ENCODE measurements at regions not wholly inside any gene's neighbourhood (a gene's known extent, or its start where the extent isn't known, plus 50 kb on each side); places are given as distances from the start of the nearest gene placed in this dataset.

DNA sequence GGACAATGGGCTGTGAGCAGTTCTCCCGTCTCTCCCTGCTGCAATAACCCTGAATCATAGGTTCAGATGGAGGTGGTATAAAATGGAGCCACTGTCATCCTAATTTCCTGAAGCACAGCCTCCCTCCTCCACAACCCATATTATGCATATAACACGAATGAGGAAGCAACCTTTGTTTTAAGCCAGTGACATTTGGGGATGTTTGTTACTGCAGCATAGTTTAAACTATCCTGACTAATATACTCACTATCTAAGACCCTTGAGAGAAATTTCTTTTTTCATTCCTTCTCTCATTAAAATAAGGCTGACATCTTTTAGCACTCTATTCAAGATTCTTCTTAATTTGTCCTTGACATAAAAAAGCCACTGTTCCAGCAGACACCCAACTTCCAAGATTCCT lies 413.4 kb downstream of the SOX9 start:
- ChIA-PET CTCF (ENCODE audit: partially characterized antibody) (no interaction called here), POLR2A (ENCODE audit: partially characterized antibody) (no interaction called here)
- H3K4me3 Mint-ChIP-seq, result no peak overlapping the region
- no peaks in the 10 kb centered on the region for H3K4me1 ChIP-seq (ENCODE audit: insufficient read depth, low read length)
- no peaks in the 10 kb centered on the region for H3K9me3 Mint-ChIP-seq
- intact Hi-C loops (cut with micrococcal nuclease), result no loop called here
- no peak overlapping the region for H3K27ac Mint-ChIP-seq
- DNase-seq, result no peak
- H3K4me3 ChIP-seq (ENCODE audit: low read length in 2 of 2), result no peak overlapping the region
- H3K27me3 Mint-ChIP-seq, result peaks cover 8% of the 10 kb centered on the region in 2 donors
- no peaks in the 10 kb centered on the region for H3K36me3 Mint-ChIP-seq
- H3K27ac ChIP-seq (ENCODE audit: low read depth, low read length), result no peak overlapping the region
- no peaks in the 10 kb centered on the region for H3K9me3 ChIP-seq (ENCODE audit: control insufficient read depth in 1 of 2, low read length in 2 of 2)
- peaks cover 0 to 3% (median 0%) of the 10 kb centered on the region in 4 donors for H3K4me1 Mint-ChIP-seq
- H3K27me3 ChIP-seq (ENCODE audit: insufficient read depth, low read length), result no peaks in the 10 kb centered on the region
- no peaks in the 10 kb centered on the region for H3K36me3 ChIP-seq (ENCODE audit: insufficient read depth, low read length)

DNA sequence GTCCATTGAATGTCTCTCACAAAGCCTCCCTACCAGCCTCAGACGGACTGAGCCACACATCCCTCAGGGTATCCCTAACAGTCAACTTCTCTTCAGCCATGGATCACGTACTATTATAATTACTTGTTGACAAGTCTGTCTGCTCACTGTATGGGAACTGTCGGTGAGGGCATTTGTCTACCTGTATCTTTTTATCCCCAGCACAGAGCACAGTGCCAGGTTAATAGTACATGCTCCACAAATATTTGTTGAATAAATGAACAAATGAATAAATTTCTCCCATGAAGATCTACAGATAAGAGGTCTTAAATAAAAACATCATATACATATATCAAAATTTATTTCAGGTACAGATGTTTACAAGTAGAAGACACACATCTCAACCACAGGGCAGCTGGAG lies 414.0 kb downstream of the SOX9 start:
- Histone ChIP-seq H3K36me3 (ENCODE audit: insufficient read depth, low read length) (no peaks in the 10 kb centered on the region), H3K4me1 (ENCODE audit: insufficient read depth, low read length) (no peaks in the 10 kb centered on the region), H3K9me3 (ENCODE audit: control insufficient read depth in 1 of 2, low read length in 2 of 2) (no peaks in the 10 kb centered on the region), H3K4me3 (ENCODE audit: low read length in 2 of 2) (no peak overlapping the region), H3K27ac (ENCODE audit: low read depth, low read length) (no peak overlapping the region), H3K27me3 (ENCODE audit: insufficient read depth, low read length) (no peaks in the 10 kb centered on the region)
- CTCF ChIA-PET (ENCODE audit: partially characterized antibody), result no interaction called here
- Mint-ChIP-seq H3K4me3 (no peak overlapping the region), H3K4me1 (peaks cover 0 to 4% (median 0%) of the 10 kb centered on the region in 4 donors), H3K36me3 (no peaks in the 10 kb centered on the region), H3K27ac (no peak overlapping the region), H3K27me3 (peaks cover 9 to 11% of the 10 kb centered on the region in 2 donors), H3K9me3 (no peaks in the 10 kb centered on the region)
- intact Hi-C loops (cut with micrococcal nuclease), result no loop called here
- POLR2A ChIA-PET (ENCODE audit: partially characterized antibody), result no interaction called here
- DNase-seq, result no peak

DNA sequence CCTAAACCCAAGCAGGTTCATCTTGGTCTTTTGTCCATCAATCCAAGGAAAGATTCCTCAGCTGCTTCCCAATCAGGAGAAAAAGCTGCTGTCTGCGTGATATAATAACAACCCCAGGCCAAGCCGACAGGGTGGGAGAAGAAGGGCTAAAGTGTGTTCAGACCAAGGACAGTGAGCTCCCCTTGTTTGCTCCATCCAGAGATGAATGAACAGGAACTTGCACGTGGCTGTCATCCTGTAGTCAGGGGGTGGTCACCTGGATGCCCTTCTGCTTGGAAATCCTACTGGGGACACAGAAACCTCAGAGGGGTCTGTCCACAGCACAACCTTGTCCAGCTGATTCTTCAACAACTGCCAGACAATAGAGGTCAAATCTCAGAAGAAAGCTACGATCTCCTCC lies 414.5 kb downstream of the SOX9 start:
- intact Hi-C loops (cut with micrococcal nuclease), result no loop called here
- Histone ChIP-seq H3K27ac (ENCODE audit: low read depth, low read length) (no peak overlapping the region), H3K4me1 (ENCODE audit: insufficient read depth, low read length) (no peaks in the 10 kb centered on the region), H3K9me3 (ENCODE audit: control insufficient read depth in 1 of 2, low read length in 2 of 2) (no peaks in the 10 kb centered on the region), H3K36me3 (ENCODE audit: insufficient read depth, low read length) (no peaks in the 10 kb centered on the region), H3K4me3 (ENCODE audit: low read length in 2 of 2) (no peak overlapping the region), H3K27me3 (ENCODE audit: insufficient read depth, low read length) (no peaks in the 10 kb centered on the region)
- ChIA-PET CTCF (ENCODE audit: partially characterized antibody) (interaction anchor here (1.3 kb wide), 1 partner anchor 22 kb away, joined by 4 read pairs; no protein-coding TSS in a partner anchor), POLR2A (ENCODE audit: partially characterized antibody) (no interaction called here)
- no peak for DNase-seq
- Mint-ChIP-seq H3K27me3 (peaks cover 11 to 14% of the 10 kb centered on the region in 2 donors), H3K27ac (no peak overlapping the region), H3K4me3 (no peak overlapping the region), H3K9me3 (no peaks in the 10 kb centered on the region), H3K36me3 (no peaks in the 10 kb centered on the region), H3K4me1 (peaks cover 0 to 8% (median 2%) of the 10 kb centered on the region in 4 donors)

DNA sequence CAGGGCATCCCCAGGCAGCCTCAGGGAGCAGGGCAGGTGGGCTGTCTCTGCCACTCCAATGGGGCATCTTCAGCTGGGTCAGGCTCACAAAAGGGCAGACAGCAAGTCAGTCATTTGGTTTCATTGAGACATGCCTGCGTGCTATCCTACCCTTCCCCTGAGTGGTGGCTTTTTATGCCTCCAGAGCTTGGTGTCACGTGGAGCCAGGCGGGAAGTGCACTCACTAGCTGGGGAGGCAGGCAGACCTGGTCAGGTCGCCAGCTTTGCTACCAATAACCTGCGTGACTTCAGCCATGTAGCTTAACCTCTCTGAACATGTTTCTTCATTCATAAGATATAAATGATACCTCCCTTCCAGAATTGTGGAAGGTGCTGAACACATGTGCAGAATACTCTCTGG lies 415.0 kb downstream of the SOX9 start:
- no peak overlapping the region for H3K27ac Mint-ChIP-seq
- H3K4me1 Mint-ChIP-seq, result peaks cover 2 to 11% (median 2%) of the 10 kb centered on the region in 4 donors
- ChIA-PET POLR2A (ENCODE audit: partially characterized antibody) (no interaction called here), CTCF (ENCODE audit: partially characterized antibody) (interaction anchor here (1.3 kb wide), 1 partner anchor 21 kb away, joined by 4 read pairs; no protein-coding TSS in a partner anchor)
- H3K27me3 Mint-ChIP-seq, result peaks cover 10 to 14% of the 10 kb centered on the region in 2 donors
- no peak for DNase-seq
- H3K9me3 Mint-ChIP-seq, result no peaks in the 10 kb centered on the region
- no peak overlapping the region for H3K4me3 Mint-ChIP-seq
- Histone ChIP-seq H3K4me3 (ENCODE audit: low read length in 2 of 2) (no peak overlapping the region), H3K4me1 (ENCODE audit: insufficient read depth, low read length) (peaks cover 4% of the 10 kb centered on the region), H3K27ac (ENCODE audit: low read depth, low read length) (no peak overlapping the region), H3K9me3 (ENCODE audit: control insufficient read depth in 1 of 2, low read length in 2 of 2) (no peaks in the 10 kb centered on the region), H3K27me3 (ENCODE audit: insufficient read depth, low read length) (peaks cover 4% of the 10 kb centered on the region), H3K36me3 (ENCODE audit: insufficient read depth, low read length) (no peaks in the 10 kb centered on the region)
- intact Hi-C loops (cut with micrococcal nuclease), result no loop called here
- H3K36me3 Mint-ChIP-seq, result no peaks in the 10 kb centered on the region

DNA sequence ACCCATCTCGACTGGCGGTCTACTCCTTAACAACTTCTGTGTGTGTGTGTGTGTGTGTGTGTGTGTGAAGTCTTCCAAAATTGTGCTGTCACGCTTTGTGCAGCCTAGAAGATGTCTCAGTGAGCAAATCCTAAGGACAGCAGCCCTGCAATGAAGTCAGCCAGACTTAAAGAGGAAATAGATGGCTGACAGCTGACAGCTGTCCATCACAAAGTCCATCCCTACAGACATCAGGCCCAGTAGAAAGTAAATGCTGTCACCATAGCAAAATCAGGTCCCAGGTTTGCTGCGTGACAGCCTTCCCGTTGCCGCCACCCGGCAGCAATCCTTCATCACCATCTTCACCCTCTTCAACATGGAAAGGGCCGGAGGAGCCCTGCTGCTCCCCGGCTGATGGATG lies 416.0 kb downstream of the SOX9 start:
- POLR2A ChIA-PET (ENCODE audit: partially characterized antibody), result no interaction called here
- Mint-ChIP-seq H3K4me3 (no peak overlapping the region), H3K9me3 (no peaks in the 10 kb centered on the region), H3K4me1 (peaks cover 2 to 14% (median 4%) of the 10 kb centered on the region in 4 donors), H3K36me3 (no peaks in the 10 kb centered on the region), H3K27me3 (peaks cover 8 to 14% of the 10 kb centered on the region in 2 donors), H3K27ac (no peak overlapping the region)
- intact Hi-C loops (cut with micrococcal nuclease), result no loop called here
- H3K36me3 ChIP-seq (ENCODE audit: insufficient read depth, low read length), result no peaks in the 10 kb centered on the region
- CTCF ChIA-PET (ENCODE audit: partially characterized antibody), result no interaction called here
- DNase-seq, result no peak
- H3K27me3 ChIP-seq (ENCODE audit: insufficient read depth, low read length), result peaks cover 4% of the 10 kb centered on the region
- H3K4me1 ChIP-seq (ENCODE audit: insufficient read depth, low read length), result peaks cover 4% of the 10 kb centered on the region
- no peak overlapping the region for H3K27ac ChIP-seq (ENCODE audit: low read depth, low read length)
- H3K4me3 ChIP-seq (ENCODE audit: low read length in 2 of 2), result no peak overlapping the region
- no peaks in the 10 kb centered on the region for H3K9me3 ChIP-seq (ENCODE audit: control insufficient read depth in 1 of 2, low read length in 2 of 2)

DNA sequence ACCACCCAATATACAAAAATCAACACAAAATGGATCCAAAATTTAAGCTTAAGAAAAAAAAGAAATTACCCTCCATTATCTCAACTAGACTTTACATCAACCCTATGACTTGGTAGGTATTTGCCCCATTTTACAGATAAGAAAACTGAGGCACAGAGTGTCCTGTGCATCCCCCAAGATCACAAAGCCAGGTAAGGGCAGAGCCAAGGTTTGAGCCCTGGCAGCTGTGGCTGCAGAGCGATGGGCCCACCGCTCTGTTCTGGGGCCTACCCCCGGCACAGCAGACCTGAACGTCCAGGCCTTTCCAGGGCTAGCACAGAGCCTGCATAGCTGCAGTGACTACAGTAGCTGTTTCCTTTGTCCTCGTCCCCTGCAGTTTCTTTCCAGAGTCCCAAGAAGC lies 417.6 kb downstream of the SOX9 start:
- Histone ChIP-seq H3K4me1 (ENCODE audit: insufficient read depth, low read length) (peaks cover 4% of the 10 kb centered on the region), H3K27ac (ENCODE audit: low read depth, low read length) (no peak overlapping the region), H3K4me3 (ENCODE audit: low read length in 2 of 2) (no peak overlapping the region), H3K27me3 (ENCODE audit: insufficient read depth, low read length) (peaks cover 4% of the 10 kb centered on the region), H3K36me3 (ENCODE audit: insufficient read depth, low read length) (no peaks in the 10 kb centered on the region), H3K9me3 (ENCODE audit: control insufficient read depth in 1 of 2, low read length in 2 of 2) (no peaks in the 10 kb centered on the region)
- intact Hi-C loops (cut with micrococcal nuclease), result no loop called here
- no peaks in the 10 kb centered on the region for H3K9me3 Mint-ChIP-seq
- H3K27ac Mint-ChIP-seq, result no peak overlapping the region
- peaks cover 8 to 19% of the 10 kb centered on the region in 2 donors for H3K27me3 Mint-ChIP-seq
- no peaks in the 10 kb centered on the region for H3K36me3 Mint-ChIP-seq
- ChIA-PET POLR2A (ENCODE audit: partially characterized antibody) (no interaction called here), CTCF (ENCODE audit: partially characterized antibody) (interaction anchor here (1.2 to 1.3 kb wide), 2 partner anchors 8 to 20 kb away, joined by 3 to 5 read pairs; no protein-coding TSS in a partner anchor)
- DNase-seq, result no peak
- no peak overlapping the region for H3K4me3 Mint-ChIP-seq
- peaks cover 2 to 11% (median 4%) of the 10 kb centered on the region in 4 donors for H3K4me1 Mint-ChIP-seq

DNA sequence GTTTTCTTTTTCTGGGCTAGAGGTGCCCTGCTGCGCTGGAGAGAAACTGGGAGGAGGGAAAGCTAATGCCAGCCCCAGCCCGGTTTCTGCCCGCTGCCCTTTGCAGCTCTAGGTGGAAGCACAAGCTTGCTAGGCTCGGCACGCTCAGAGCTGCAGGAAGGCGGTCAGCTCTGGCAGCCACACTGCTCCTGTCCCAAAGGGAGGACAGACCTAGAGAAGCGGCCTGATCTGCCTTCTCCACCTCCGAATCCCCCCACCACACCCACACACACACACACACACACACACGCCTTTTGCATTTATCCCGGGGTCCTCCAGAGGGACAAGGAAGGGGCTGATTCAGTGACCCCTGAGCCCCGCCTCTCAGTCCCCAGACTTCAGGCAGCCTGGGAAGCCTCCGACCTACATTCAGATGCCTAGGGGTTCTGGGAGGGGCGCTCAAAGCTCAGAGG lies 418.1 kb downstream of the SOX9 start:
- H3K4me1 ChIP-seq (ENCODE audit: insufficient read depth, low read length), result peaks cover 4% of the 10 kb centered on the region
- H3K4me1 Mint-ChIP-seq, result peaks cover 2 to 11% (median 4%) of the 10 kb centered on the region in 4 donors
- no peaks in the 10 kb centered on the region for H3K36me3 ChIP-seq (ENCODE audit: insufficient read depth, low read length)
- intact Hi-C loops (cut with micrococcal nuclease), result no loop called here
- CTCF ChIA-PET (ENCODE audit: partially characterized antibody), result interaction anchor here (1.2 to 1.4 kb wide), 3 partner anchors 9 to 20 kb away, joined by 3 to 6 read pairs (median 5); no protein-coding TSS in a partner anchor
- peaks cover 8 to 22% of the 10 kb centered on the region in 2 donors for H3K27me3 Mint-ChIP-seq
- H3K9me3 Mint-ChIP-seq, result no peaks in the 10 kb centered on the region
- peaks cover 4% of the 10 kb centered on the region for H3K27me3 ChIP-seq (ENCODE audit: insufficient read depth, low read length)
- no peak overlapping the region for H3K4me3 ChIP-seq (ENCODE audit: low read length in 2 of 2)
- H3K27ac ChIP-seq (ENCODE audit: low read depth, low read length), result no peak overlapping the region
- no peak overlapping the region for H3K27ac Mint-ChIP-seq
- POLR2A ChIA-PET (ENCODE audit: partially characterized antibody), result no interaction called here
- no peak overlapping the region for H3K4me3 Mint-ChIP-seq
- H3K36me3 Mint-ChIP-seq, result no peaks in the 10 kb centered on the region
- no peak for DNase-seq
- no peaks in the 10 kb centered on the region for H3K9me3 ChIP-seq (ENCODE audit: control insufficient read depth in 1 of 2, low read length in 2 of 2)

Measured in CD4-positive, alpha-beta memory T cell (primary cell).